Thoracic aorta (tissue), 2 donors: ENCODE measurements at regions not wholly inside any gene's neighbourhood (a gene's known extent, or its start where the extent isn't known, plus 50 kb on each side); places are given as distances from the start of the nearest gene placed in this dataset.

Source experiments
- ATAC-seq: fragments of 150-250 bp; one replicate; pipeline ENCODE4 v1.8.0; 2017; ENCODE audit warnings: low read depth; ENCODE audit not compliant: insufficient number of reproducible peaks, low FRiP score
- DNase-seq: peaks from one replicate; pipeline ENCODE4 v3.0.0-alpha.2; 2020; ENCODE audit warnings: low spot score
- H3K27ac ChIP-seq, 2 donors: fragments of 200-600 bp; sonication (generic); 1 replicate in 1 of 2; 2 replicates in 1 of 2; pipeline ENCODE4 v1.5.1; 2016; ENCODE audit warnings: mild to moderate bottlenecking in 2 of 2, moderate library complexity in 2 of 2
- H3K27me3 ChIP-seq: fragments of 200-600 bp; sonication (generic); replicated peaks from 2 replicates; pipeline ENCODE4 v1.6.0; 2016; ENCODE audit warnings: mild to moderate bottlenecking; ENCODE audit not compliant: insufficient read depth
- H3K36me3 ChIP-seq: fragments of 200-600 bp; sonication (generic); one replicate; pipeline ENCODE4 v1.5.1; 2016
- H3K4me1 ChIP-seq, 2 donors: fragments of 200-600 bp; sonication (generic); 1 replicate in 1 of 2; 2 replicates in 1 of 2; pipeline versions ENCODE4 v1.5.1 to v1.6.0; 2016; ENCODE audit warnings: low read depth in 2 of 2, mild to moderate bottlenecking in 1 of 2; ENCODE audit not compliant: control insufficient read depth in 1 of 2
- H3K4me3 ChIP-seq: fragments of 200-600 bp; sonication (generic); 2 replicates; pipeline ENCODE4 v1.5.1; 2016; ENCODE audit warnings: mild to moderate bottlenecking
- H3K9me3 ChIP-seq: fragments of 200-600 bp; sonication (generic); 2 replicates; pipeline ENCODE4 v1.5.1; 2016
- TF ChIP-seq, protein P1 (sequence below): fragments of 200-600 bp; sonication (generic); IDR thresholded peaks from one replicate; pipeline ENCODE4 v1.5.1; 2019; ENCODE audit warnings: antibody characterized with exemption

DNA sequence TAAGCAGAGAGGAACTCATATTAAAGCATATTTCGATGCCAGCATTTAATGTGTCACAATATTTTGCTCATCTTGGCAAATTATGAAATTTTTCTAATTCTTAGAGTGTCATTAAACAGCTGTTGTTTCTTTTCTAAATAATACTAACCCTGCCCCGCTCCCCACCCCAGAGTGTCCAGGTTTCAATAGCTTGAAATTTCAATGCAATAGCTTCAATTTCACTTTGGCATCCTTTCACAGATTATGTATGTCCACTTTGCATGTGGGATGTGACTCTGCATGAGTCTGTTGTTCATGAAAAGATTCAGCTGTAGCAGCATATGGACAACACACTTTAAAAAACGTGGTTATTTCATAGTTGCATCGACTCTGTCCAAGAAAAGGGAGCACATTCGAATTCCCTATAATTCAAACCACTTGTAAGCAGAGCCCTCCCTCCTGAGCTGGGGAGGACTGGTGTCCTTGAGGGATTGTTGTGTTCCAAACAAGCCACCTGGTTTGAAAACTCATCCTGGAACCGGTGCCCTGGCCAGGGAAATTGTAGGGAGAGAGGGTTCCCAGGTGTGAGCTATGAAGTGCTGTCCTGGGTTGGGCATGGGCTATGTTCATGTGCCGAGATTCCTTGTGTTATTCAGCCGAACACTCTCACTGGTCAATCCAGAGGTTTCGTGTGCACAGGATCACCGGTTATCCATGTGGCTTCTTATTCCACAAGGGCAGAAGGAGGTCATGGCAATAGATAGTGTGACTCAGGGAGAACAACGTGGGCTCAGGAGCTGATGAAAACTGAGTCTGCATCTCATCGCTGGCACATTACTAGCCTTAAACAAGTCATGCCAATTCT, 64.6 kb upstream of the CREB5 start:
- H3K9me3 ChIP-seq, result no peaks in the 10 kb centered on the region
- no peak overlapping the region for H3K4me3 ChIP-seq
- no peaks in the 10 kb centered on the region for H3K36me3 ChIP-seq
- H3K4me1 ChIP-seq, result peaks cover 0 to 3% of the 10 kb centered on the region in 2 donors
- H3K27ac ChIP-seq, result no peak overlapping the region
- TF ChIP-seq, protein P1, sequence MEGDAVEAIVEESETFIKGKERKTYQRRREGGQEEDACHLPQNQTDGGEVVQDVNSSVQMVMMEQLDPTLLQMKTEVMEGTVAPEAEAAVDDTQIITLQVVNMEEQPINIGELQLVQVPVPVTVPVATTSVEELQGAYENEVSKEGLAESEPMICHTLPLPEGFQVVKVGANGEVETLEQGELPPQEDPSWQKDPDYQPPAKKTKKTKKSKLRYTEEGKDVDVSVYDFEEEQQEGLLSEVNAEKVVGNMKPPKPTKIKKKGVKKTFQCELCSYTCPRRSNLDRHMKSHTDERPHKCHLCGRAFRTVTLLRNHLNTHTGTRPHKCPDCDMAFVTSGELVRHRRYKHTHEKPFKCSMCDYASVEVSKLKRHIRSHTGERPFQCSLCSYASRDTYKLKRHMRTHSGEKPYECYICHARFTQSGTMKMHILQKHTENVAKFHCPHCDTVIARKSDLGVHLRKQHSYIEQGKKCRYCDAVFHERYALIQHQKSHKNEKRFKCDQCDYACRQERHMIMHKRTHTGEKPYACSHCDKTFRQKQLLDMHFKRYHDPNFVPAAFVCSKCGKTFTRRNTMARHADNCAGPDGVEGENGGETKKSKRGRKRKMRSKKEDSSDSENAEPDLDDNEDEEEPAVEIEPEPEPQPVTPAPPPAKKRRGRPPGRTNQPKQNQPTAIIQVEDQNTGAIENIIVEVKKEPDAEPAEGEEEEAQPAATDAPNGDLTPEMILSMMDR, result no peak
- no peak for DNase-seq
- no peaks in the 10 kb centered on the region for H3K27me3 ChIP-seq
- no peak for ATAC-seq

DNA sequence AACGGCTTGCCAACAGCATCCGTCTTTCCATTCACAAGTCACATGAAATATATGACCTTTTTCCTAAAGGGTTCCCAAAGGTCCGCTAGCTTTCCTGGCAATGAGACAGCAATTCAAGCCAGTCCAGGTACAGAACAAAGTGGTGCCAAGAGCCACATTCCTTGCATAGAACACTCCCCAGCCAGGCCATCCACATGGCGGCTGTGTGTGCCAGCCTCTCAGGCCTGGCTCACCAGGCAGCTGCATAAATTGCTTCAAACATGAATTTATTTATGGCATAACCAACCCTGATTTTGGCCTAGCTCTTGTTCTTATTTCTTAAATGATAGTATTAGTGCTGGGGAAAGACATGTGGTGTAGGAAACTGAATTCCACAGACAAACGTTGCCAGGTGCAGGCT, 63.7 kb upstream of the CREB5 start:
- Histone ChIP-seq H3K27ac (no peak overlapping the region), H3K4me1 (peaks cover 0 to 3% of the 10 kb centered on the region in 2 donors), H3K9me3 (no peaks in the 10 kb centered on the region), H3K36me3 (no peaks in the 10 kb centered on the region), H3K27me3 (no peaks in the 10 kb centered on the region), H3K4me3 (no peak overlapping the region)
- no peak for DNase-seq
- TF ChIP-seq, protein P1, result no peak
- ATAC-seq, result no peak

DNA sequence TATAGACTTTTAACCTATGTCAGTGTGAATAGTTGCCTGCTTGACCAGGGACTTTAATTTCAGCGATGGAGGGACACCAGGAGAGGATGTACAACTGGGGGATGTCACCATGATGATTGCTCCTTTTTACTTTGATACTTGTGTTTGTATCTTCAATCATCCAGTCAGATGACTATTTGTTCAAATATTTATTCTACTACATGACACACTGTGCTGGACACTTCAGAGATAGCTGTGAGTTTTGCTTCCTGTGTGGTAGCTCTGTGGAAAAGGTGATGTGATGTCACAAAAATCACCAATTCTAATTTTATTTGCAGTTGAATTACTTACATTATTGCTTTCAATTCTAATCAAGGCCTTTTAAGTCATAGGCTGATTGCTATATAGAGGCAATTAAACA, 62.7 kb upstream of the CREB5 start:
- ATAC-seq (no peak), DNase-seq (no peak)
- TF ChIP-seq, protein P1, result no peak

DNA sequence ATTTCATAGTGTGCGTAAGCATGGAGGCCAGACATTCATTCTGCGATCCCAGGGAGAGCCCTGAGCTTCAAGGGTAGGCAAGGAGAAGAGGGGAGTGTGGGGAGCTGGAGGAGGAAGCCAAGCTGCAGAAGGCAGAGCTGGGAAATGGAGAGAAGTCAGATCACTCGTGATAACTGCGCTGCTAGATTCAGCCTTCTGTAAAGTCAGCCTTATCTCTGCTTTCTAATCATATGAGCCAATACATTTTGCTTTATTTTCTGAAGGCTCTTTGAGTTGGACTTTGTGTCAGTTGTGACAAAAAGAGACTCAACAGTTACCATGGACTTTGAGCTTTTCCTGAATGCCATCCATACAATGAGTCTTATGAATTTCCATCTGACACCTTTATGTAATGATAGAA, 61.7 kb upstream of the CREB5 start:
- H3K9me3 ChIP-seq, result no peaks in the 10 kb centered on the region
- no peaks in the 10 kb centered on the region for H3K36me3 ChIP-seq
- no peaks in the 10 kb centered on the region for H3K27me3 ChIP-seq
- no peak for DNase-seq
- ATAC-seq, result no peak
- no peak overlapping the region for H3K4me3 ChIP-seq
- TF ChIP-seq, protein P1, result no peak
- no peak overlapping the region for H3K27ac ChIP-seq
- H3K4me1 ChIP-seq, result peaks cover 0 to 3% of the 10 kb centered on the region in 2 donors

More for the DNA sequence above, 62.7 kb upstream of the CREB5 start:
- no peaks in the 10 kb centered on the region for H3K36me3 ChIP-seq
- H3K27me3 ChIP-seq, result no peaks in the 10 kb centered on the region
- H3K4me3 ChIP-seq, result no peak overlapping the region
- no peaks in the 10 kb centered on the region for H3K9me3 ChIP-seq
- no peak overlapping the region for H3K27ac ChIP-seq
- H3K4me1 ChIP-seq, result peaks cover 0 to 3% of the 10 kb centered on the region in 2 donors

DNA sequence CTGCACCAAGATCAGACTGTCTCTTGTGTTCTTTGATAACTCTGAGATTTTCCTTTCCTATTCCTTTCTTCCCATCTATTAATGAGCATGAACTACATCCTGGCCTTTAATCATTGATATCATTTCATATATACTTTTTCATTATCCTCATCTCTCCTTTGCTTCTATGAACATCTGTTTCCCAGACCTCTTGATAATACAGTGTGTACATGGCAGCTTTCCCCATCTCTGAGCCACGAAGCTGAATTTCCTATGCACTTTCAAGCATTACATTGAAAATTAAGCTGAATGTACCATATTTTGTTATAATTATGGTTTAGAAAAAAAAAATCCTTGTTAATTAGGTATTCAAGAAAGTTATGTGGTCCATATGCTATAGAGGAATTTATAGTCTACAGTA, 60.9 kb upstream of the CREB5 start:
- Histone ChIP-seq H3K4me3 (no peak overlapping the region), H3K27ac (no peak overlapping the region), H3K36me3 (no peaks in the 10 kb centered on the region), H3K9me3 (no peaks in the 10 kb centered on the region), H3K4me1 (peaks cover 0 to 3% of the 10 kb centered on the region in 2 donors), H3K27me3 (no peaks in the 10 kb centered on the region)
- DNase-seq (no peak), ATAC-seq (no peak)
- TF ChIP-seq, protein P1, result no peak
